Endothelial cell of umbilical vein (primary cell): ENCODE measurements at regions not wholly inside any gene's neighbourhood (a gene's known extent, or its start where the extent isn't known, plus 50 kb on each side); places are given as distances from the start of the nearest gene placed in this dataset.

Source experiments
- BruUV-seq: library from RNA; stranded (reverse); fragments of 400-500 nt; replicated peaks from 2 replicates; lab custom pipeline; 2021; lab: Mats Ljungman, UMichigan
- CTCF ChIA-PET: fragments of 300-600, 350-600 bp; sonication (Branson Sonifier 250); formaldehyde crosslinking; loops from one replicate; lab custom pipeline; 2021; ENCODE audit warnings: antibody characterized with exemption, inconsistent platforms; lab: Charles Lee
- POLR2A ChIA-PET: fragments of 300-600, 350-600 bp; sonication (Branson Sonifier 250); formaldehyde crosslinking; loops from one replicate; lab custom pipeline; 2021; ENCODE audit warnings: antibody characterized with exemption, inconsistent platforms; lab: Charles Lee
- DNase-seq: peaks from one replicate; pipeline ENCODE4 v3.0.0-alpha.2; 2011; ENCODE audit warnings: low read depth, low spot score
- FAIRE-seq: peaks from 2 replicates; lab custom pipeline; 2011; peaks lifted over from hg19 to GRCh38; lab: Jason Lieb, UNC
- H2AFZ ChIP-seq: 2 replicates; pipeline ENCODE4 v1.6.0; 2012; ENCODE audit warnings: low read depth, low read length, control low read depth, inconsistent platforms
- H3K27ac ChIP-seq: 2 replicates; pipeline ENCODE4 v1.5.1; 2011; ENCODE audit warnings: low read depth, mild to moderate bottlenecking, control low read depth, low read length, moderate library complexity; ENCODE audit not compliant: insufficient read depth
- H3K27me3 ChIP-seq, 2 experiments: 2 replicates each; pipeline versions ENCODE4 v1.6.0 to v1.6.1; 2011; ENCODE audit warnings: low read length in 2 of 2, mixed read lengths in 1 of 2; ENCODE audit not compliant: control insufficient read depth in 2 of 2, insufficient read depth in 2 of 2
- H3K36me3 ChIP-seq, 2 experiments: 2 replicates in 1 of 2; 3 replicates in 1 of 2; pipeline ENCODE4 v1.5.1; 2011; ENCODE audit warnings: low read length in 2 of 2, mild to moderate bottlenecking in 1 of 2, moderate library complexity in 1 of 2; ENCODE audit not compliant: control insufficient read depth in 2 of 2, insufficient read depth in 2 of 2; ENCODE audit errors: extremely low read depth in 1 of 2
- H3K4me1 ChIP-seq: 3 replicates; pipeline ENCODE4 v1.5.1; 2011; ENCODE audit warnings: mild to moderate bottlenecking, low read length; ENCODE audit not compliant: control insufficient read depth, insufficient read depth; ENCODE audit errors: extremely low read depth
- H3K4me2 ChIP-seq: 2 replicates; pipeline ENCODE4 v1.6.1; 2011; ENCODE audit warnings: low read length, control low read depth, mixed read lengths; ENCODE audit not compliant: insufficient read depth
- H3K4me3 ChIP-seq, 3 experiments: fragments of 200-600 bp in 1 of 3; sonication (generic), shearing (Covaris generic) in 1 of 3; replicated peaks in 1 of 3; 2 replicates each; pipeline ENCODE4 v1.5.1; 2011 to 2016; ENCODE audit warnings: control low read depth in 3 of 3, low read length in 3 of 3, mild to moderate bottlenecking in 2 of 3, inconsistent platforms in 1 of 3, low read depth in 1 of 3, moderate library complexity in 1 of 3; ENCODE audit not compliant: insufficient read depth in 1 of 3
- H3K79me2 ChIP-seq: 2 replicates; pipeline ENCODE4 v1.6.0; 2012; ENCODE audit warnings: low read length, inconsistent platforms; ENCODE audit not compliant: control insufficient read depth, insufficient read depth
- H3K9ac ChIP-seq: replicated peaks from 2 replicates; pipeline ENCODE3; 2011; ENCODE audit warnings: low read length, control low read depth; ENCODE audit not compliant: insufficient read depth; ENCODE audit errors: extremely low read depth
- H3K9me1 ChIP-seq: replicated peaks from 3 replicates; pipeline ENCODE4 v1.6.0; 2011; ENCODE audit warnings: mild to moderate bottlenecking, low read length; ENCODE audit not compliant: control insufficient read depth, insufficient read depth; ENCODE audit errors: extremely low read depth
- H3K9me3 ChIP-seq: replicated peaks from 2 replicates; pipeline ENCODE4 v1.5.1; 2012; ENCODE audit warnings: low read length, inconsistent platforms; ENCODE audit not compliant: control insufficient read depth, insufficient read depth
- H4K20me1 ChIP-seq: replicated peaks from 2 replicates; pipeline ENCODE3; 2011; ENCODE audit warnings: mild to moderate bottlenecking, low read length; ENCODE audit not compliant: control insufficient read depth, insufficient read depth; ENCODE audit errors: extremely low read depth
- CTCF ChIP-seq, 2 donors: IDR thresholded peaks; 1 replicate in 1 of 2; 2 replicates in 1 of 2; pipeline ENCODE4 v1.5.1; 2011; ENCODE audit warnings: low read length in 2 of 2, mild to moderate bottlenecking in 2 of 2, moderate library complexity in 2 of 2, control low read depth in 1 of 2, inconsistent platforms in 1 of 2, low read depth in 1 of 2; ENCODE audit not compliant: insufficient read depth in 1 of 2; ENCODE audit errors: extremely low read depth in 1 of 2
- FOS ChIP-seq: IDR thresholded peaks from 2 replicates; pipeline ENCODE4 v1.6.1; 2011; ENCODE audit warnings: mild to moderate bottlenecking, low read length, moderate library complexity, borderline replicate concordance; ENCODE audit not compliant: insufficient read depth
- GATA2 ChIP-seq: IDR thresholded peaks from 2 replicates; pipeline ENCODE4 v1.7.0; 2011; ENCODE audit warnings: low read depth, mild to moderate bottlenecking, moderate library complexity, mixed read lengths, low read length; ENCODE audit not compliant: insufficient read length, insufficient read depth
- JUN ChIP-seq: IDR thresholded peaks from 2 replicates; pipeline ENCODE4 v1.6.1; 2011; ENCODE audit warnings: borderline replicate concordance, low read depth; ENCODE audit not compliant: insufficient read length, insufficient read depth
- MAX ChIP-seq: IDR thresholded peaks from 2 replicates; pipeline ENCODE4 v1.6.1; 2011; ENCODE audit not compliant: insufficient read depth, insufficient read length
- MYC ChIP-seq: IDR thresholded peaks from one replicate; pipeline ENCODE4 v1.6.1; 2011; ENCODE audit warnings: mild to moderate bottlenecking, low read depth, low read length
- POLR2A ChIP-seq: IDR thresholded peaks from 2 replicates; pipeline ENCODE4 v1.6.1; 2012; ENCODE audit warnings: low read depth, mild to moderate bottlenecking, control low read depth, low read length
- POLR2AphosphoS5 ChIP-seq: IDR thresholded peaks from 2 replicates; pipeline ENCODE4 v1.6.1; 2012; ENCODE audit warnings: low read depth, mild to moderate bottlenecking, control low read depth, low read length, moderate library complexity; ENCODE audit not compliant: insufficient read depth
- dilution Hi-C: fragments of 300-500 bp; cut with MboI; formaldehyde crosslinking; loops from one replicate; pipeline ENCODE4 v1.15.0; 2019; ENCODE audit warnings: low sequenced_read_pairs; ENCODE audit not compliant: extremely low pct_ligation_motif_present
- intact Hi-C: fragments of 100-400 bp; cut with micrococcal nuclease; formaldehyde crosslinking; loops from one replicate; pipeline ENCODE4 v1.10.0; 2022

- no peak overlapping the region for H2AFZ ChIP-seq
- intact Hi-C loops = no loop called here
- FAIRE-seq = no peak
- no peak for DNase-seq
- H3K79me2 ChIP-seq = no peaks in the 10 kb centered on the region
- no peak overlapping the region for H3K9ac ChIP-seq
- ChIA-PET CTCF (no interaction called here), POLR2A (no interaction called here)
- no peaks in the 10 kb centered on the region for H3K27me3 ChIP-seq
- no peaks in the 10 kb centered on the region for H3K9me1 ChIP-seq
- no peak overlapping the region for H3K27ac ChIP-seq
- TF ChIP-seq MYC = no peak
- TF ChIP-seq GATA2 = no peak
- TF ChIP-seq JUN = no peak
- no peak for TF ChIP-seq CTCF (IDR thresholded peaks at IDR 0.05; ENCODE audit: extremely low read depth in 1 of 2, insufficient read depth in 1 of 2, low read depth in 1 of 2, low read length in 2 of 2)
- no peak for TF ChIP-seq POLR2A
- TF ChIP-seq POLR2AphosphoS5 = no peak
- no peak for TF ChIP-seq FOS
- TF ChIP-seq MAX = no peak
- H3K4me1 ChIP-seq = no peaks in the 10 kb centered on the region
- dilution Hi-C loops = no loop called here
- H3K36me3 ChIP-seq = no peaks in the 10 kb centered on the region
- BruUV-seq = no TSS peak
- no peaks in the 10 kb centered on the region for H4K20me1 ChIP-seq
- H3K4me2 ChIP-seq = no peak overlapping the region
- H3K4me3 ChIP-seq = no peak overlapping the region
- no peaks in the 10 kb centered on the region for H3K9me3 ChIP-seq
Measured at GRCh38 chr5:82563745-82564144, 285.6 kb upstream of the RPS23 start.
